ENCODE measurements at regions not wholly inside any gene's neighbourhood (a gene's known extent, or its start where the extent isn't known, plus 50 kb on each side); places are given as distances from the start of the nearest gene placed in this dataset.

GRCh38 chrX:74251006-74251930 is 52.7 kb upstream of the ZCCHC13 start:
- no peak for ATAC-seq (ENCODE audit: low read depth)
- Mint-ChIP-seq H3K4me1 (no peaks in the 10 kb centered on the region), H3K36me3 (no peaks in the 10 kb centered on the region)

GRCh38 chrX:74250574-74250973 is 53.4 kb upstream of the ZCCHC13 start:
- H3K27me3 Mint-ChIP-seq = no peaks in the 10 kb centered on the region
- no peak for ATAC-seq (ENCODE audit: low read depth)
- DNase-seq (ENCODE audit: low spot score in 2 of 2) = no peak
- H3K27ac Mint-ChIP-seq = no peak overlapping the region
- H3K36me3 Mint-ChIP-seq = no peaks in the 10 kb centered on the region
- H3K9me3 Mint-ChIP-seq = no peaks in the 10 kb centered on the region
- H3K4me3 Mint-ChIP-seq = no peak overlapping the region
- no peaks in the 10 kb centered on the region for H3K4me1 Mint-ChIP-seq

More at GRCh38 chrX:74251006-74251930, 52.7 kb upstream of the ZCCHC13 start:
- Mint-ChIP-seq H3K27me3 (no peaks in the 10 kb centered on the region), H3K27ac (no peak overlapping the region), H3K9me3 (no peaks in the 10 kb centered on the region), H3K4me3 (no peak overlapping the region)
- no peak for DNase-seq (ENCODE audit: low spot score in 2 of 2)

- Mint-ChIP-seq H3K4me1 (no peaks in the 10 kb centered on the region), H3K36me3 (peaks cover 1% of the 10 kb centered on the region), H3K9me3 (no peaks in the 10 kb centered on the region), H3K27me3 (no peaks in the 10 kb centered on the region), H3K4me3 (no peak overlapping the region), H3K27ac (no peak overlapping the region)
- DNase-seq (ENCODE audit: low spot score in 2 of 2) (no peak), ATAC-seq (ENCODE audit: low read depth) (no peak)
Observed at GRCh38 chrX:74249963-74250362, 54.0 kb upstream of the ZCCHC13 start.

DNA sequence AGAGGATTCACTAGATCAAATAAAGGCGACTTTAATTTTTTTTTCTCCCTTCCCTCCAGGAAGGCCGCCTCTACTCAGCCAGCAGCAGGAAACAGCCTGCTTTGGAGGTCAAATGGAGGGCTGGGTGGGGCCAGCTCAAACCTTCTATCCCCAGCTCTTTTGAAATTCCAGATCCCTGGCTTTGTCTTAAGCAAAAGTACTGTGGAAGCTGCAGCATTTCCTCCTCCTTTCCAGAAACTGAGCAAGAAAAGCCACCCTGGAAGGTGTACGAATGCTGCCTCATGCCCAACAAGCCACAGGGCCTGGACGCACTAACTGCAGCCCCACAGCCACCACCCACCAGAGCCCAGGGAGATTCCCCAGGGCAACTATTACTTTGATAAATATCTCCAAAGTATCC is 55.1 kb upstream of the ZCCHC13 start:
- Mint-ChIP-seq H3K27ac (no peak overlapping the region), H3K4me1 (no peaks in the 10 kb centered on the region), H3K36me3 (peaks cover 1% of the 10 kb centered on the region), H3K27me3 (no peaks in the 10 kb centered on the region), H3K9me3 (no peaks in the 10 kb centered on the region), H3K4me3 (no peak overlapping the region)
- DNase-seq (ENCODE audit: low spot score in 2 of 2) (no peak), ATAC-seq (ENCODE audit: low read depth) (no peak)

DNA sequence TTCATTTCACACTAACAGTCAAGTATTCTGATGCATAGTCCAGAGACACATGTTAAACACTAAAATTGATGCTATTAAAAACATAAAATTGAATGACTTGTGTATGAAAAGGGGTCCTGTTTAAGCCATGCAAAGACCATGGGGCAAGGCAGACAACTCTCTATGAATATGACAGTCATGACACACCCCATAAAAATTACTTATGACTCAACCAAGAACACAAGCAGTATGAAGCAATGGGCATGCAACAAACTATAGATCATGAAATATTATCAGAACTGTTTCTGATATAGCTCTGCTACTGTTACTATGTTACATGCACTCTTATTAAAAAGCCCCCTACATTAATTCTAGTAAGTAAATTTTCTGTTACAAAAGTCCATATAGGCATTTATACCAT is 57.5 kb upstream of the ZCCHC13 start:
- DNase-seq (ENCODE audit: low spot score in 2 of 2) = no peak
- no peak overlapping the region for H3K4me3 Mint-ChIP-seq
- H3K27me3 Mint-ChIP-seq = no peaks in the 10 kb centered on the region
- H3K9me3 Mint-ChIP-seq = no peaks in the 10 kb centered on the region
- ATAC-seq (ENCODE audit: low read depth) = no peak
- peaks cover 5% of the 10 kb centered on the region for H3K36me3 Mint-ChIP-seq
- H3K27ac Mint-ChIP-seq = no peak overlapping the region
- H3K4me1 Mint-ChIP-seq = no peaks in the 10 kb centered on the region

GRCh38 chrX:74242484-74243138 is 61.4 kb upstream of the ZCCHC13 start:
- Mint-ChIP-seq H3K27me3 (no peaks in the 10 kb centered on the region), H3K4me3 (no peak overlapping the region), H3K9me3 (no peaks in the 10 kb centered on the region), H3K27ac (no peak overlapping the region), H3K4me1 (no peaks in the 10 kb centered on the region), H3K36me3 (peaks cover 15% of the 10 kb centered on the region)
- ATAC-seq (ENCODE audit: low read depth) (no peak), DNase-seq (ENCODE audit: low spot score in 2 of 2) (no peak)

- DNase-seq (ENCODE audit: low spot score in 2 of 2) (no peak), ATAC-seq (ENCODE audit: low read depth) (no peak)
- Mint-ChIP-seq H3K27ac (no peak overlapping the region), H3K36me3 (peaks cover 15% of the 10 kb centered on the region), H3K9me3 (no peaks in the 10 kb centered on the region), H3K27me3 (no peaks in the 10 kb centered on the region), H3K4me3 (no peak overlapping the region), H3K4me1 (no peaks in the 10 kb centered on the region)
Observed at GRCh38 chrX:74242050-74242449, 61.9 kb upstream of the ZCCHC13 start.

DNA sequence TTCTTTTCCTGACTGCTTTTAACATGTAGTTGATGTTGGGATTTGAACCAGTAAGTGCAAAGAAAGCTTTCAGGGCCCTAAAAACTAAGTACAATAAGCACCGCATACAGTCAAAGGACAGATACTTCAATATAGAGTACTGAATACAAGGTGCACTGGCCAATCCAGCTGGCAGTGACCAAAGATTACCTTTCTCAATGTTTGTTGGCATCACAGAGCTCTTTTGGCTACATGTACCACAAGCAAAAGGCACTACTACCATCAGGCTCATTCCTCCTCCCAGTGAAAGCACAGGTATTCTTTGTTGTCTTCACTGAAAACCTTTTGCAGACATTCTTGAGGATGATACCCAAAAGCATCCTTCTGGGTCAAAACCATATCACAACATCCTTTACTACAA is 65.2 kb upstream of the ZCCHC13 start:
- Mint-ChIP-seq H3K4me3 (no peak overlapping the region), H3K27ac (no peak overlapping the region), H3K27me3 (no peaks in the 10 kb centered on the region), H3K36me3 (peaks cover 14% of the 10 kb centered on the region), H3K4me1 (no peaks in the 10 kb centered on the region), H3K9me3 (no peaks in the 10 kb centered on the region)
- DNase-seq (ENCODE audit: low spot score in 2 of 2) (no peak), ATAC-seq (ENCODE audit: low read depth) (no peak)

GRCh38 chrX:74234818-74235217 is 69.2 kb upstream of the ZCCHC13 start:
- Mint-ChIP-seq H3K4me1 (peaks cover 2% of the 10 kb centered on the region), H3K27me3 (no peaks in the 10 kb centered on the region), H3K9me3 (no peaks in the 10 kb centered on the region), H3K4me3 (no peak overlapping the region), H3K27ac (no peak overlapping the region), H3K36me3 (peaks cover 2% of the 10 kb centered on the region)
- no peak for ATAC-seq (ENCODE audit: low read depth)
- DNase-seq (ENCODE audit: low spot score in 2 of 2) = no peak

DNA sequence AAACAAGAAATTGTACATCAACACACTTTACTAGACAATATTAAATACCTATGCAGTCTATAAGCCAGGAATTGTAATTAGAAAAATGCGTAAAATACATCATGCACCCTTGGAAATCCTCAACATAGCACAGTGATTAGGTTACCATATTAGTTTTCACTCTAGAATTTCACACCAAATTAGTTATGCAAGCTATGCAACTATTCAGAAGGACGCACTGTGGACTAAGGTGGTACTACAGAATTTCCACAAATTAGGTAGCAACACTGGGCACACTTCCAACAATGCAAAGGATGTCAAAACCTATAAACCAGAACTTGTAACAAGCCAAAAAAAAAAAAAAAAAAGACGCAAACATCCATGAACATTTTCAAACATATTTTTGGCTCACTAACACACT is 71.1 kb upstream of the ZCCHC13 start:
- peaks cover 2% of the 10 kb centered on the region for H3K36me3 Mint-ChIP-seq
- no peak overlapping the region for H3K27ac Mint-ChIP-seq
- no peak for ATAC-seq (ENCODE audit: low read depth)

DNA sequence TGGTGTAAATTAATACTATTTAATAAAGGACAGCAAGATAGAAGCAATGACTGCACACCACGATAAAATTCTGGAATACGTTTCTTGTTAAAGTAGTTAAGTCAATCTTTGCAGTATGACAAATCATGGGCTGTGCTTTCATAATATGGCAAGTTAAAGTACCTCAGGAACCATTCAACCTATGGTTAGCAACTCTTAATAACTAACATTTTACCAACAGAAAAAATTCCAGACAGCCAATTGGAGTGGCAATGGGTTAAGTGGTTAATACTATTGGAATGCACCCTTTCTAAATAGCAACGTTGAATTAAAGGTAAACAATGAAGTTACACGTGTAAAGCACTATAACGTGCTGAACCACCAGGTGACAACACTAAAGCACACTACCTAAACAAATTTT is 72.4 kb upstream of the ZCCHC13 start:
- Mint-ChIP-seq H3K4me1 (peaks cover 2% of the 10 kb centered on the region), H3K27me3 (no peaks in the 10 kb centered on the region), H3K27ac (no peak overlapping the region), H3K36me3 (peaks cover 2% of the 10 kb centered on the region), H3K4me3 (no peak overlapping the region), H3K9me3 (no peaks in the 10 kb centered on the region)
- DNase-seq (ENCODE audit: low spot score in 2 of 2) = no peak
- ATAC-seq (ENCODE audit: low read depth) = no peak

More for the DNA sequence above, 71.1 kb upstream of the ZCCHC13 start:
- no peak overlapping the region for H3K4me3 Mint-ChIP-seq
- peaks cover 2% of the 10 kb centered on the region for H3K4me1 Mint-ChIP-seq
- DNase-seq (ENCODE audit: low spot score in 2 of 2) = no peak
- H3K27me3 Mint-ChIP-seq = no peaks in the 10 kb centered on the region
- no peaks in the 10 kb centered on the region for H3K9me3 Mint-ChIP-seq

GRCh38 chrX:74230094-74230493 is 73.9 kb upstream of the ZCCHC13 start:
- H3K36me3 Mint-ChIP-seq = peaks cover 5% of the 10 kb centered on the region
- peaks cover 2% of the 10 kb centered on the region for H3K4me1 Mint-ChIP-seq
- H3K4me3 Mint-ChIP-seq = no peak overlapping the region
- DNase-seq (ENCODE audit: low spot score in 2 of 2) (no peak), ATAC-seq (ENCODE audit: low read depth) (no peak)
- H3K27ac Mint-ChIP-seq = no peak overlapping the region
- H3K9me3 Mint-ChIP-seq = no peaks in the 10 kb centered on the region
- H3K27me3 Mint-ChIP-seq = no peaks in the 10 kb centered on the region

DNA sequence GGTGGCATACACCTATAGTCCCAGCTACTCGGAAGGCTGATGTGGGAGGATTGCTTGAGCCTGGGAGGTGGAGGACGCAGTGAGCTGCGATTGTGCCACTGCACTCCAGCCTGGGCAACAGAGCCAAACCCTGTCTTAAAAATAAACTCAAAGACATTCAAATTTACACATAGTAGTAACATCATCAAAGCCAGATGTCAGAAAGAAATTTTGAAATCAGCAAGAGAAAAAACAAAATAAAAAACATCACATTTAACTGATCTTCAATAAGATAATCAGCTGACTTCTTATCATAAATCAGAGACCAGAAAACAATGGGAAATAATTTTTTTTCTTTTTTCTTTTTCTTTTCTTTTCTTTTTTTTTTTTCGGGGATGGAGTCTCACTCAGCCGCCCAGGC is 78.9 kb upstream of the ZCCHC13 start:
- Mint-ChIP-seq H3K36me3 (peaks cover 12% of the 10 kb centered on the region), H3K4me3 (no peak overlapping the region)
- no peak for ATAC-seq (ENCODE audit: low read depth)

DNA sequence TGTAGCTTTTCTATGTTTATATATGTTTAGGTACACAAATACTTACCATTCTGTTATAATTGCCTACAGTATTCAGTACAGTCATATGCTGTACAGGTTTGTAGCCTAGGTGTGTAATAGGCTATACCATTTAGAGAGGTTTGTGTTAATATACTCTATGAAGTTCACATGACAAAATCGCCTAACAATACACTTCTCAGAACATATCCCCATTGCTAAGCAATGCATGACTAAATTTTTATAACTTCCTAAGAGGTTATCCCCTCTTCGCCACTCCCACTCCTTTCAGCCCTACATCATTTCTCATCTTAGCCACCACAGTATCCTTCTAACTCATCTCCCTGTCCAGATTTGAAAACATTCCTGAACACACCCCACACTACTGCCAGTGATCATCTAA is 83.7 kb upstream of the ZCCHC13 start:
- H3K36me3 Mint-ChIP-seq = peaks cover 22% of the 10 kb centered on the region
- no peak for DNase-seq (ENCODE audit: low spot score in 2 of 2)
- ATAC-seq (ENCODE audit: low read depth) = no peak
- no peak overlapping the region for H3K27ac Mint-ChIP-seq
- H3K4me1 Mint-ChIP-seq = peaks cover 7% of the 10 kb centered on the region
- H3K9me3 Mint-ChIP-seq = no peaks in the 10 kb centered on the region
- no peaks in the 10 kb centered on the region for H3K27me3 Mint-ChIP-seq
- no peak overlapping the region for H3K4me3 Mint-ChIP-seq

More for the DNA sequence above, 78.9 kb upstream of the ZCCHC13 start:
- Mint-ChIP-seq H3K4me1 (peaks cover 7% of the 10 kb centered on the region), H3K27me3 (no peaks in the 10 kb centered on the region), H3K9me3 (no peaks in the 10 kb centered on the region), H3K27ac (no peak overlapping the region)
- DNase-seq (ENCODE audit: low spot score in 2 of 2) = no peak

Data from memory B cell (primary cell).